ENCODE measurements at regions not wholly inside any gene's neighbourhood (a gene's known extent, or its start where the extent isn't known, plus 50 kb on each side); places are given as distances from the start of the nearest gene placed in this dataset.

GRCh38 chr1:93810316-93810715 lies 68.7 kb downstream of the DNTTIP2 start:
- no peak for TF ChIP-seq CTCF (IDR thresholded peaks at IDR 0.05; ENCODE audit: low read depth, low read length, poor library complexity, severe bottlenecking)
- no peak for TF ChIP-seq EZH2phosphoT487 (IDR thresholded peaks at IDR 0.05; ENCODE audit: borderline replicate concordance, low read length)
